Ovary (tissue), 7 donors: ENCODE measurements at regions not wholly inside any gene's neighbourhood (a gene's known extent, or its start where the extent isn't known, plus 50 kb on each side); places are given as distances from the start of the nearest gene placed in this dataset.

Source experiments
- DNase-seq, 5 donors: peaks; one replicate each; pipeline ENCODE4 v3.0.0-alpha.2; 2019 to 2020
- H3K27ac ChIP-seq, 2 donors: fragments of 200-600 bp; one replicate each; pipeline versions ENCODE4 v1.5.1 to v1.8.0; 2019 to 2022
- H3K27me3 ChIP-seq: fragments of 200-600 bp; one replicate; pipeline ENCODE4 v1.8.0; 2022
- H3K36me3 ChIP-seq: fragments of 200-600 bp; sonication (generic); one replicate; pipeline ENCODE4 v1.5.1; 2019
- H3K4me1 ChIP-seq: one replicate; pipeline ENCODE4 v1.8.1; 2013; ENCODE audit warnings: mild to moderate bottlenecking, moderate library complexity; ENCODE audit not compliant: insufficient read depth
- H3K4me3 ChIP-seq: fragments of 200-600 bp; sonication (generic); one replicate; pipeline ENCODE4 v1.5.1; 2017
- H3K9me3 ChIP-seq, 2 donors: fragments of 200-600 bp in 1 of 2; sonication (generic) in 1 of 2; one replicate each; pipeline versions ENCODE4 v1.5.1 to v1.8.1; 2013 to 2019; ENCODE audit warnings: mild to moderate bottlenecking in 1 of 2, moderate library complexity in 1 of 2
- EP300 ChIP-seq: sonication (generic); formaldehyde crosslinking; IDR thresholded peaks from one replicate; pipeline ENCODE4 v1.6.1; 2017; ENCODE audit warnings: antibody characterized with exemption
- POLR2A ChIP-seq: fragments of 450-650 bp; IDR thresholded peaks from one replicate; pipeline ENCODE4 v1.6.1; 2017; ENCODE audit warnings: antibody characterized with exemption, mild to moderate bottlenecking, moderate library complexity
- WGBS, 3 donors: extraction: QIAGEN DNeasy Blood & Tissue Kit in 1 of 3; methylation state at CpG; one replicate each; pipeline versions ENCODE4 v1.1.5 to v1.1.7; 2013 to 2017; 5-methylcytosine and 5-hydroxymethylcytosine counted together
- intact Hi-C, 4 donors: fragments of 100-400 bp; cut with DNase I; formaldehyde crosslinking; loops; one replicate each; pipeline versions ENCODE4 v1.11.0 to v1.15.1; 2022 to 2023
- TF ChIP-seq, protein P1 (sequence below), 3 donors: fragments of 450-650 bp in 2 of 3; fragments of 200-600 bp in 1 of 3; IDR thresholded peaks; one replicate each; pipeline versions ENCODE4 v1.5.1 to v1.8.0; 2016 to 2022; ENCODE audit warnings: antibody characterized with exemption in 3 of 3, mild to moderate bottlenecking in 1 of 3
- donor health status: DM: no; HTN: no; CAD: no; lungs with moderate emphysema.
- donor health status: DM: no; HTN: no; CAD: no.
- donor health status: Bipolar disorder and iron deficiency.
- donor health status: DM: no; HTN: no; CAD: no.
- donor health status: DM: yes; HTN: yes; CAD: no.

DNA sequence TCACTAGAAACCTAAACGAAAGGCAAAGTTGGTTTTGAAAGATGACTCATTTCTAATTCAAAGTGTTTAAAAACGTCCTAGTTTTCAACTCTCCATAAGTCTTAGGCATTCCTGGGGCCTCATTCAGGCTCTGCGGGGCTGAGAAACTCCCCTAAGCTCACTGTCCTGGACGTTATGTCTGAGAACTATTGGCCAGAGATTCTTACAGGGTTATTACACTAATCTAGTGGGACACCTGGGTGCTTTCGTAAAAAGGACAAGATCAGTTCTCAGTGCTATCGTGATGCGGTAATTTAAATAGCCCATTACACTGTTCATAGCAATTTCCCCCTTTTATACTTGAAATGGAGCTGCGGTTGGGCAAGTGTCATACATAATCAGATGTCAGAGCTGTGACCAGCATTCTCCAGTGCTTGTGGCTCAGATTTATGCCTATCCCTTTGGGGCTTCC, 280.9 kb downstream of the QKI start:
- no peaks in the 10 kb centered on the region for H3K4me1 ChIP-seq
- DNase-seq: no peak
- H3K27ac ChIP-seq: no peak overlapping the region
- TF ChIP-seq POLR2A: no peak
- TF ChIP-seq, protein P1, sequence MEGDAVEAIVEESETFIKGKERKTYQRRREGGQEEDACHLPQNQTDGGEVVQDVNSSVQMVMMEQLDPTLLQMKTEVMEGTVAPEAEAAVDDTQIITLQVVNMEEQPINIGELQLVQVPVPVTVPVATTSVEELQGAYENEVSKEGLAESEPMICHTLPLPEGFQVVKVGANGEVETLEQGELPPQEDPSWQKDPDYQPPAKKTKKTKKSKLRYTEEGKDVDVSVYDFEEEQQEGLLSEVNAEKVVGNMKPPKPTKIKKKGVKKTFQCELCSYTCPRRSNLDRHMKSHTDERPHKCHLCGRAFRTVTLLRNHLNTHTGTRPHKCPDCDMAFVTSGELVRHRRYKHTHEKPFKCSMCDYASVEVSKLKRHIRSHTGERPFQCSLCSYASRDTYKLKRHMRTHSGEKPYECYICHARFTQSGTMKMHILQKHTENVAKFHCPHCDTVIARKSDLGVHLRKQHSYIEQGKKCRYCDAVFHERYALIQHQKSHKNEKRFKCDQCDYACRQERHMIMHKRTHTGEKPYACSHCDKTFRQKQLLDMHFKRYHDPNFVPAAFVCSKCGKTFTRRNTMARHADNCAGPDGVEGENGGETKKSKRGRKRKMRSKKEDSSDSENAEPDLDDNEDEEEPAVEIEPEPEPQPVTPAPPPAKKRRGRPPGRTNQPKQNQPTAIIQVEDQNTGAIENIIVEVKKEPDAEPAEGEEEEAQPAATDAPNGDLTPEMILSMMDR (IDR thresholded peaks at IDR 0.05): no peak
- TF ChIP-seq EP300: no peak
- no peaks in the 10 kb centered on the region for H3K27me3 ChIP-seq
- WGBS, 3 donors: 37 to 54% (median 44%) methylated on average over 8 of the region's 8 CpGs
- no peak overlapping the region for H3K4me3 ChIP-seq
- intact Hi-C loops: no loop called here
- H3K9me3 ChIP-seq: no peaks in the 10 kb centered on the region
- no peaks in the 10 kb centered on the region for H3K36me3 ChIP-seq

GRCh38 chr6:163694988-163695398, 280.5 kb downstream of the QKI start:
- H3K27me3 ChIP-seq: no peaks in the 10 kb centered on the region
- H3K9me3 ChIP-seq: no peaks in the 10 kb centered on the region
- H3K4me1 ChIP-seq: no peaks in the 10 kb centered on the region
- 68 to 82% (median 75%) methylated on average over 6 of the region's 6 CpGs for WGBS, 3 donors
- TF ChIP-seq POLR2A (no peak), EP300 (no peak)
- TF ChIP-seq, protein P1 (IDR thresholded peaks at IDR 0.05): no peak
- intact Hi-C loops: no loop called here
- no peak overlapping the region for H3K4me3 ChIP-seq
- no peak for DNase-seq
- H3K36me3 ChIP-seq: no peaks in the 10 kb centered on the region
- no peak overlapping the region for H3K27ac ChIP-seq

GRCh38 chr6:163694072-163694471, 279.6 kb downstream of the QKI start:
- no peaks in the 10 kb centered on the region for H3K36me3 ChIP-seq
- no peak overlapping the region for H3K4me3 ChIP-seq
- intact Hi-C loops: no loop called here
- no peak for DNase-seq
- no peaks in the 10 kb centered on the region for H3K4me1 ChIP-seq
- H3K27me3 ChIP-seq: no peaks in the 10 kb centered on the region
- H3K27ac ChIP-seq: no peak overlapping the region
- TF ChIP-seq POLR2A: no peak
- no peak for TF ChIP-seq EP300
- TF ChIP-seq, protein P1 (IDR thresholded peaks at IDR 0.05): no peak
- H3K9me3 ChIP-seq: no peaks in the 10 kb centered on the region
- 93 to 96% (median 93%) methylated on average over 3 of the region's 3 CpGs for WGBS, 3 donors

DNA sequence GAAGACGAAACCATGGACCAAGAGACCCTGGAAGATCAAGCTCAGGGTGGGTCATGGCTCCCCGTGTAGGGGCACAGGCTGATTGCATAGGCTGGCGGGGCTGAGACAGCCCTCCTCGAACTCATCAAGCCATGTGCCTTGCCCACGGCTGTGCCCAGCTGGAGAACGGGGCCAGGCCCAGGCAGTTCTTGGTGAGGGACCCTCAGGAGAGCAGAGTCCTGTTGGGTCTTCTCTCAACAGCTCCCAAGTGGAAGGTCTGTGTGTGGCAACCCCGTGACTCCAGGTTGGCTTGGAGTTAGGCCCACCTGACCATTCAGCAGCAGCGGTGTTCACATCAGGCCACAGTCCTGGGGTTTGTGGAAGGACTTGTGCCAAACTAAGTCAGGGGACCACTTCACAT, 276.5 kb downstream of the QKI start:
- WGBS, 3 donors: 94 to 97% (median 94%) methylated on average over 8 of the region's 8 CpGs
- no peaks in the 10 kb centered on the region for H3K9me3 ChIP-seq
- TF ChIP-seq EP300 (no peak), POLR2A (no peak)
- TF ChIP-seq, protein P1 (IDR thresholded peaks at IDR 0.05): no peak
- H3K36me3 ChIP-seq: no peaks in the 10 kb centered on the region
- no peaks in the 10 kb centered on the region for H3K4me1 ChIP-seq
- no peaks in the 10 kb centered on the region for H3K27me3 ChIP-seq
- H3K4me3 ChIP-seq: no peak overlapping the region
- H3K27ac ChIP-seq: no peak overlapping the region
- intact Hi-C loops: no loop called here
- no peak for DNase-seq
